ENCODE measurements at regions not wholly inside any gene's neighbourhood (a gene's known extent, or its start where the extent isn't known, plus 50 kb on each side); places are given as distances from the start of the nearest gene placed in this dataset.

DNA sequence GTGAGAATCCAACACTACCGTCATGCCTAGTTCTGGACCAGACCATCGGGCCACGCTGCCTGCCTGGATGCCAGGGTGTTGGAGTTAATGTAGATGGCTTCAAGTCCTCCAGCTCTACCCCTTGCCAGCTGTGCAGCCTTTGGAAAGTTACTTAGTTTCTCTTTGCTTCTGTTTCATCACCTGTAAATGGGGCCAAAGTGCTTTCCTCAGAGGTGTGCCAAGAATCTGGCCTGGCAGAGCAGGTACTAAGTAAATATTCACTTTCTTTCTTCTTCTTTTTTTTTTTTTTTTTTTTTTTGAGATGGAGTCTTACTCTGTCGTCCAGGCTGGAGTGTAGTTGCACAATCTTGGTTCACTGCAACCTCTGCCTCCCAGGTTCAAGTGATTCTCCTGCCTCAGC is 159.5 kb upstream of the RPL38 start:
- no peak for DNase-seq

DNA sequence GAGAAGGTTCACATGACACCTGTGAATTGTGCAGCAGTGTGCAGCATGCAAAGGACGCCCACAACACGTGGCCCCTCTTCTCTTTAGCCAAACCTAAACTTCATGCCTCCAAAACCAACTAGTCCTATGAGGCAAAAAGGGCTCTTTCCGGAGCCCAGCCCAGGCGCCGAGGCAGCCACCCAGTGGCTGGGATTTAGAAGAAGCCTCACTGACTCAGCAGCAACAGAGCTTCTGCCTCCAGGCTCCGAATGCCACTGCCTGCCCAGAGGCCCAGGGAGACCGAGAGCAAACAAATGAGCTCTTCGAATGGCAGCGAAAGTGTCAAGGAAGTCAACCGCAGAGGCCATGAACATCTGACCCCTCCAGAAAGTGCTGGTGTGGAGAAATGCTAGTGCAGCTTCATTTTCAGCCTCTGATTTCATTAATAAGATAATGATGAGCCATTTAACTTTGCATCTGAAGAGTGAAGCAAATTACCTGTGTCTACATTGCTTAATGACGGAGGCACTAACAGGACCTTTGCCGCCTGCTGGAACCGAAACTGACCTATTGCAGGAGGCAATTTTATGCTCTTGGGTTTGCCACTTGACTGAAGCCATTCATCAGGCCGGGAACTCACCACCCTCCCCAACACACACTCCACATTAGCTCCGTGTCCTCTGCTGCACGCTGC is 157.7 kb upstream of the RPL38 start:
- DNase-seq = no peak

GRCh38 chr17:74049167-74049966 is 154.1 kb upstream of the RPL38 start:
- DNase-seq = no peak

GRCh38 chr17:74049967-74050458 is 153.5 kb upstream of the RPL38 start:
- no peak for DNase-seq

DNA sequence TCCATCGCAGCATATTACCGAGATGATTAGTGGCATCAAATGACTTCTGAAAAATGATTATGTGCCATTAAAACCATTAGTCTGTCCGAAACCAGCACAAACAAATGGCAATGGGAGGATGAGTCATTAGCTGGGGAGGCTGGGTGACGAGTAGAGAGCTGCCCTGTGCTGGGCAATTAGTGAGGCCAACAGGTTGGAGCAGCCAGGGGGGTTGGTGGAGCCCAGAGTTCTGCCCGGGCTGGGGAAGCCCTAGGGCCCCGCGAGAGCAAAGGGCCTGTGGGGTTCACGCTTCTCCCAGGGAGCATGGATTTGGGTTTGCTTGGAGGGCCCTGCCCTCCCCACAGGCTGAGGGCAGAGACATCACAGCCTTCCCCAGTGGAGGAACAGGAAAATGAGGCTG is 152.1 kb upstream of the RPL38 start:
- DNase-seq = no peak

DNA sequence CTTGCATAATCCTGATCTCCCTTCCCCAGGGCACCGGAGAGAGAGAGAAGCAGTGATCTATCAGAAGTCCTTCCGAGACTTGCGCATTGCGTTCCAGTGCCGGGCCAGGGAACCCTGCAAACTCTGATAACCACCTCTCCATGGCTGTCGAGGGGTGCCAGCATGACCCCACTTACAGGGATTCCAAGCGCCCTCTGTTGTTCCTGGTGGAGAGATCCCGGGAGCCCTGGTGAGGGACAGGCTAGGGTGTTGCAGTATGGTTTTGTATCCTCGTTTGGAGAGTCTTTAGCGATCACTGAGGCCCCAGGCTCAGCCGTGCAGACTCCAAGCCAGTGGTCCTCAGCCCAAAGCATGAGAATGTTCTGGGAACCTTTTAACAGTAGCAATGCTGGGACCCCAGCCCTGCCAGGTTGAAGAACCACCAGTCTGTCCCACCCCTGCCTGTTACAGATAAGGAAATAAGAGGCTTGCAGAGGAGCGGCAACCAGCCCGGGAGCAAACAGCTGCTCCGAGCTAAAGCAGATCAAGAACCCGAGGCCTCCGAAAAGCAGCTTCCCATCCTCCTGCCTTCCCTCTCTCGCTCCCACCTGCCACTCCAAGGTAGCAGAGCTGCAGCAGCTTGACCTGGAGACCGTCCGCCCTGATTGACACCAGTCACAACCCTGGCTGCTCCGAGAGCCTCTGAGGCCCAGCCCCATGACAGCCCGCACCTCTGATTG is 150.3 kb upstream of the RPL38 start:
- no peak for DNase-seq

DNA sequence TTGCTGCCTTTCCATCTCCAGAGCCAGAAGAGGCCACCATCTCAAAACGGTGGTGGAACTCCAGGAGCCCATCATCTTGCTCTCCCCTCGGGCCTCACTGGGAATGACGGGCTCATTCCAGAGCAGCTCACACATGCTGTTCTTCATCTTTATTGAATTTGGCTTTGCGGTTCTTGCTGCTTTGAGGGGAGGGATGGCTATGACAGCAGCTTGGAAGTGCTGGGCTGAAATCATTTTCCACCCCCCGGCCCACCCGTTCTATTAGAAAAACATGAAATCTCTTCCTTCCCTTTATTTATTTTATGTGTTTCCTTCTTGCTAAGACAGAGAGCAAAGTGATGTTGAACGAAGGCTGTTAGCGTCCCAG is 149.8 kb upstream of the RPL38 start:
- no peak for DNase-seq

DNA sequence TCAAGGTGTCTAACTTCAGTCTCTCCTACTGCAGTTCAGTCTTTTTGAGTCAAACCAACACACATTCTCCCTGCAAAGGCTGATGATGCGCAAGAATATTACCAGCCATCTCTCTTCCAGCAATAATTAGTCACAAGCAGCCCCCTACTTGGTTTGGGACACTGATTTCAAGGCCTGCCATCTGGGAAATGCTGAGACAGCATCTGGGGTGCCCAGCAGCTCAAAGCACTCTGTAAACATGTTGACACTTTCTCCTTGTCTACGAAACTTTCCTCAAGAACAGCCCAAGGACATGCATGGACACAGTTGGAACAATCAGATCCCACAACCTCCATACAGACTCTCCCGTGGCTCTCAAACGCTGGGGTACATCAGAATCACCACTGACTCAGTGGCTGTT is 149.2 kb upstream of the RPL38 start:
- DNase-seq = no peak

- DNase-seq = no peak
These were observed 147.8 kb upstream of the RPL38 start for GRCh38 chr17:74055508-74056160.

DNA sequence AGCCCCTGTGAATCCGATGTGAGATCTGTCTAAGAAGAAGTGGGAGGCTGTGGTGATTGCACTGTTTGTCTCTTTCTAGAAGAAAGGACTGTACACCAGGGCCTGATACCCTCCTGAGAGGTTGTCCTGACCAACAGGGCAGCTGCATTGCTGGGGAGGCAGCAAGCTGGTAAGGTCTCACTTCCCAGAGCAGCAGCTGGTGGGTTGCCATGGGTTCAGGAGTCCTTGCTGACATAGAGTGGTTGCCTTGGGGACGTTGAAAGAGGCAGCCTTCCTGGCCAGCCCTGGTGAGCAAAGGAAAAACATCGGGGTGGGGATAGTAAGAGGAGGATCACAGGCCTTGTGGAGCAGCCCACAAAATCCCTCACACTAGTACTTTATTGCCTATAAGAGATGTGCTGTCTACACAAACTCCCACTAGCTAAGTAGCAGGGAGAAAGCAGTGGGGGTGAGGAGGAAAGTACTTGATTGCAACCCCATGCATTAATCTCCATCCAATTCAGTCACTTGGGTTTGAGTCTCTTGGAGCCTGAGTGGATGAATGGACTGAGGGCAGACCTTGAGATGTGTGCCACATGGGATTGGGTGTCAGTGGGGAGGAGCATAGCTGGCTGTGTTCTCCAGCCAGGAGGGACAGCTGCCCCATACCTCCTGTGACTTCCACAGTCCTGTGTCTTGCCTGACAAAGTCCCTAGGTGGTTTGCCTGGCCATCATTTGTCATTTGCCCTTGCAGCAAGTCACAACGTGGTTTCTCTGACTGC is 143.8 kb upstream of the RPL38 start:
- DNase-seq = peak in 27 of 56 donors; percentile 3 to 63 (median 32)

GRCh38 chr17:74061758-74062157 is 141.7 kb upstream of the RPL38 start:
- no peak for DNase-seq

- no peak for DNase-seq
These were observed 141.2 kb upstream of the RPL38 start for GRCh38 chr17:74062234-74062633.

DNA sequence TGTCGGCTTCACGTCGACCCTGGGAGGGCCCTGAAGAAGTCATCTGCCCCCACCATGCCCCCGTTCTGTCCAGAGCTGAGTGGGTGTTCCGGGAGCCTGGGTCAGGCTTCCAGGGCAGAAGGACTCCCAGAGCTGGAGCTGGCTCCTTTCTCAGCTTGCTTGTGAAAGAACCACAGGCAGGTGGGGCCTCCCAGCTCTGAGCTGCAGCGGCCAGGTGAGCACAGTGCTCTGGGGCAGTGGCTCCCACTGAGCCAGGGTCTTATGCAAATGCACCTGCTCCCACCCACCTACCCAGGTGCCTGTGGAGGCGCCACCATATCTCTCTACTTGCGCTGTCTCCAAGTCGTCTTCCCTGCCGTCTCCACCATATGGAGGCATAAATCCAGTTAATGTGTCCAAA is 140.0 kb upstream of the RPL38 start:
- DNase-seq = no peak

GRCh38 chr17:74070374-74070773 is 133.1 kb upstream of the RPL38 start:
- DNase-seq = no peak

GRCh38 chr17:74070998-74071679 is 132.3 kb upstream of the RPL38 start:
- no peak for DNase-seq

DNA sequence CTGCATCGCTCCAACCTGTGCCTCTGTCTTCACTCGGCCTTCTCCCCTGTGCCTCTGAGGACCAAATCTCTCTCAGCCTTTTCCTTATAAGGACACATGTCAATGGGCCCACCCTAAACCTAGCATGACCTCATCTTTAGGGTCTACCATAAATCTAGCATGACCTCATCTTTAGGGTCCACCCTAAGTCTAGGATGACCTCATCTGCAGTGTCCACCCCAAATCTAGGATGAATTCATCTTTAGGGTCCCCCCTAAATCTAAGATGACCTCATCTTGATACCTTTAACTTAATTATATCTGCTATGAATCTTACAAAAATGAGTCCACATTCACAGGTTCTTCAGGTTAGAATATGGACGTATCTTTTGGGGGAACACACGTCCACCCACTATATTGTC is 131.1 kb upstream of the RPL38 start:
- no peak for DNase-seq

GRCh38 chr17:74076446-74076845 is 127.0 kb upstream of the RPL38 start:
- no peak for DNase-seq

- no peak for DNase-seq
These were observed 126.2 kb upstream of the RPL38 start for GRCh38 chr17:74077231-74077630.

GRCh38 chr17:74078363-74078941 is 125.0 kb upstream of the RPL38 start:
- no peak for DNase-seq
